Ascending aorta (tissue), 2 donors: ENCODE measurements at regions not wholly inside any gene's neighbourhood (a gene's known extent, or its start where the extent isn't known, plus 50 kb on each side); places are given as distances from the start of the nearest gene placed in this dataset.

Experiments
- DNase-seq, 2 donors: peaks; one replicate each; pipeline ENCODE4 v3.0.0-alpha.2; 2019; ENCODE audit warnings: low spot score in 2 of 2
- H3K27ac ChIP-seq, 2 donors: fragments of 200-600 bp; sonication (generic); one replicate each; pipeline ENCODE4 v1.5.1; 2016 to 2017; ENCODE audit warnings: mild to moderate bottlenecking in 1 of 2
- H3K27me3 ChIP-seq: fragments of 200-600 bp; sonication (generic); one replicate; pipeline ENCODE4 v1.5.1; 2017
- H3K36me3 ChIP-seq, 2 donors: fragments of 200-600 bp; sonication (generic); one replicate each; pipeline ENCODE4 v1.5.1; 2016
- H3K4me1 ChIP-seq, 2 donors: fragments of 200-600 bp; sonication (generic); one replicate each; pipeline ENCODE4 v1.5.1; 2016 to 2017; ENCODE audit warnings: mild to moderate bottlenecking in 1 of 2
- H3K4me3 ChIP-seq, 2 donors: fragments of 200-600 bp; sonication (generic); one replicate each; pipeline ENCODE4 v1.5.1; 2016 to 2017; ENCODE audit warnings: mild to moderate bottlenecking in 1 of 2
- H3K9me3 ChIP-seq, 2 donors: fragments of 200-600 bp; sonication (generic); one replicate each; pipeline ENCODE4 v1.5.1; 2016
- intact Hi-C: fragments of 100-400 bp; cut with DNase I; formaldehyde crosslinking; loops from one replicate; pipeline ENCODE4 v1.15.1; 2023
- TF ChIP-seq, protein P1 (sequence below), 3 experiments: fragments of 200-600 bp in 2 of 3; fragments of 450-650 bp in 1 of 3; sonication (generic) in 2 of 3; IDR thresholded peaks; one replicate each; pipeline ENCODE4 v1.5.1; 2016 to 2019; ENCODE audit warnings: antibody characterized with exemption in 3 of 3, mild to moderate bottlenecking in 1 of 3, moderate library complexity in 1 of 3

DNA sequence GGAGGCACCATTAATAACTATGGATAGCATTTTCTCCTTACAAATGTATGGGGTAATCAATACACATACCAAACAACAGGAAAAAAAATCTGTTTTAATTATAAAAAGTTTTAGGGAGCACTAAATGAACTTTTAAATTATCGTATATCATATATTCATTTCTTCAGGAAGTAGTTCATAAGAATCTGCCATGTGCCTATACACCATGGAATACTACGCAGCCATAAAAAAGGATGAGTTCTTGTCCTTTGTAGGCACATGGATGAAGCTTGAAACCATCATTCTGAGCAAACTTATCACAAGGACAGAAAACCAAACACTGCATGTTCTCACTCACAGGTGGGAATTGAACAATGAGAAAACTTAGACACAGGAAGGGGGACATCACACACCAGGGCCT lies 162.1 kb upstream of the RASA1 start:
- no peaks in the 10 kb centered on the region for H3K4me1 ChIP-seq
- no peaks in the 10 kb centered on the region for H3K9me3 ChIP-seq
- intact Hi-C loops: no loop called here
- no peak overlapping the region for H3K4me3 ChIP-seq
- no peak for DNase-seq
- TF ChIP-seq, protein P1, sequence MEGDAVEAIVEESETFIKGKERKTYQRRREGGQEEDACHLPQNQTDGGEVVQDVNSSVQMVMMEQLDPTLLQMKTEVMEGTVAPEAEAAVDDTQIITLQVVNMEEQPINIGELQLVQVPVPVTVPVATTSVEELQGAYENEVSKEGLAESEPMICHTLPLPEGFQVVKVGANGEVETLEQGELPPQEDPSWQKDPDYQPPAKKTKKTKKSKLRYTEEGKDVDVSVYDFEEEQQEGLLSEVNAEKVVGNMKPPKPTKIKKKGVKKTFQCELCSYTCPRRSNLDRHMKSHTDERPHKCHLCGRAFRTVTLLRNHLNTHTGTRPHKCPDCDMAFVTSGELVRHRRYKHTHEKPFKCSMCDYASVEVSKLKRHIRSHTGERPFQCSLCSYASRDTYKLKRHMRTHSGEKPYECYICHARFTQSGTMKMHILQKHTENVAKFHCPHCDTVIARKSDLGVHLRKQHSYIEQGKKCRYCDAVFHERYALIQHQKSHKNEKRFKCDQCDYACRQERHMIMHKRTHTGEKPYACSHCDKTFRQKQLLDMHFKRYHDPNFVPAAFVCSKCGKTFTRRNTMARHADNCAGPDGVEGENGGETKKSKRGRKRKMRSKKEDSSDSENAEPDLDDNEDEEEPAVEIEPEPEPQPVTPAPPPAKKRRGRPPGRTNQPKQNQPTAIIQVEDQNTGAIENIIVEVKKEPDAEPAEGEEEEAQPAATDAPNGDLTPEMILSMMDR (IDR thresholded peaks at IDR 0.05): no peak
- H3K27ac ChIP-seq: no peak overlapping the region
- no peaks in the 10 kb centered on the region for H3K27me3 ChIP-seq
- H3K36me3 ChIP-seq: no peaks in the 10 kb centered on the region

DNA sequence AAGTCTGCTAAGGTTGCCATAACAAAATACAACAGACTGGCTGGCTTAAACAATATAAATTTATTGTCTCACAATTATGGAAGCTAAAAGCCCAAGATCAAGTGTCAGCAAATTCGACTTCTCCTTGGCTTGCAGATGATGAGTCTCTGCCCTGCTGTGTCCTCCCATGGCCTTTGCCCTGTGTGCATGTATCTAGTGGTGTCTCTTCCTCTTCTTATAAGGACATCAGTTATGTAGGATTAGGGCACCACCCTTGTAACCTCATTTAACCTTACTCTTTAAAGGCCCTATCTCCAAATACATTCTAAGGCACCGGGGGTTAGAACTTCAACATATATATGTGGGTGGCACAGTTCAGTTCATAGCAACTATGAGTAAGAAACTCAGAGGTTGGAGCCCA lies 157.9 kb upstream of the RASA1 start:
- TF ChIP-seq, protein P1 (IDR thresholded peaks at IDR 0.05): no peak
- Histone ChIP-seq H3K4me1 (no peaks in the 10 kb centered on the region), H3K4me3 (no peak overlapping the region), H3K36me3 (no peaks in the 10 kb centered on the region), H3K9me3 (no peaks in the 10 kb centered on the region), H3K27me3 (no peaks in the 10 kb centered on the region), H3K27ac (no peak overlapping the region)
- DNase-seq: no peak
- intact Hi-C loops: no loop called here

DNA sequence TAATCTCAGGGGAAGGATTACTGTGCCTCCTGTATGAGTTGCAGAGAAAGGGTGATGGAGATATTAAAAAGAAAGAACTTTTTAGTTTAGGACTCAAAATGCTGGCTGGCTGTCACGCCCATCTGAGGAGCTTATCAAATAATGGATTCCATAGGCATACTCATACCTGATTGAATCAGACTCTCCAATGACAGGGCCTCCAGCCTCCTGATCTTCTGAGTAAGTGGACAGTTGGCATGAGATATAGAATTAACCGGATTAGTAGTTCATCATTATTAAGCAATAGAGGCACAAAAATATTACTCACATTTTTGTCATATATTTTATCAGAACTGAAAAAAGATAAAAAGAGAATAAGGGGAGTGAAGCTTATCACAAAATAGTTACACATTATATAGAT lies 157.0 kb upstream of the RASA1 start:
- no peaks in the 10 kb centered on the region for H3K36me3 ChIP-seq
- TF ChIP-seq, protein P1 (IDR thresholded peaks at IDR 0.05): no peak
- intact Hi-C loops: no loop called here
- H3K4me1 ChIP-seq: no peaks in the 10 kb centered on the region
- no peak for DNase-seq
- H3K27ac ChIP-seq: no peak overlapping the region
- no peaks in the 10 kb centered on the region for H3K27me3 ChIP-seq
- no peak overlapping the region for H3K4me3 ChIP-seq
- H3K9me3 ChIP-seq: no peaks in the 10 kb centered on the region

DNA sequence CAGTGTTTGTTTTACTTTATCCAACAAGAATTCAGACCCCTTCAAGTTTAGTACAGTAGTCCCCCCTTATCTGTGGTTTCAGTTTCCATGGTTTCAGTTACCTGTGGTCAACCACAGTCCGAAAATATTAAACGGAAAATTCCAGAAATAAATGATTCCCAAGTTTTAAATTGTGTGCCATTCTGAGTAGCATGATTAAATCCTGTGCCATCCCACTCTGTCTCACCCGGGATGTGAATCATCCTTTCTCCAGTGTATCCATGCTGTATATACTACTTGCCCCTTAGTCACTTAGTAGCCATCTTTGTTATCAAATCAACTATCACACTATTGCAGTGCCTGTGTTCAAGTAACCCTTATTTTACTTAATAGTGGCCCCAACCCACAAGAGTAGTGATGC lies 153.8 kb upstream of the RASA1 start:
- Histone ChIP-seq H3K36me3 (no peaks in the 10 kb centered on the region), H3K4me1 (no peaks in the 10 kb centered on the region), H3K4me3 (no peak overlapping the region), H3K27me3 (no peaks in the 10 kb centered on the region), H3K9me3 (no peaks in the 10 kb centered on the region), H3K27ac (no peak overlapping the region)
- no peak for DNase-seq
- TF ChIP-seq, protein P1 (IDR thresholded peaks at IDR 0.05): no peak
- intact Hi-C loops: no loop called here

DNA sequence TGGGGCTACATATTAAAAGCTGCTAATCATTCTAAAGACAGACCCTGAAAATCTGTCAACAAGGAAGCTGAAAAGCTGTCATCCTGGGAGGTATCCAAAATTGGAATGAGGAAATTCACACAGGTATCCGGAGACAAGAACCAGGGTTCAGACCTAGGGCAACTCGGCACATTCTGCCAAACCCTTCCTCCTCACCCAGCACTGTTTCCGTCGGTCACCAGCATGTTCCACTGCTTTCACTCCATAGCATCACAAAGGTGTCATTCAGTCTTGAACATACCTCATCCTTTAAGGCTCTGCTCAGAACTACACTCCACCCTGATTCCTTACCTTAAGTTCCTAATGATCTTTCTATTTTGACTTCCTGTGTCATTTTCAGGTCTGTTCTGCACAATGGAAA lies 153.1 kb upstream of the RASA1 start:
- no peak for DNase-seq
- Histone ChIP-seq H3K4me3 (no peak overlapping the region), H3K27me3 (no peaks in the 10 kb centered on the region), H3K4me1 (no peaks in the 10 kb centered on the region), H3K36me3 (no peaks in the 10 kb centered on the region), H3K9me3 (no peaks in the 10 kb centered on the region), H3K27ac (no peak overlapping the region)
- TF ChIP-seq, protein P1 (IDR thresholded peaks at IDR 0.05): no peak
- intact Hi-C loops: no loop called here

DNA sequence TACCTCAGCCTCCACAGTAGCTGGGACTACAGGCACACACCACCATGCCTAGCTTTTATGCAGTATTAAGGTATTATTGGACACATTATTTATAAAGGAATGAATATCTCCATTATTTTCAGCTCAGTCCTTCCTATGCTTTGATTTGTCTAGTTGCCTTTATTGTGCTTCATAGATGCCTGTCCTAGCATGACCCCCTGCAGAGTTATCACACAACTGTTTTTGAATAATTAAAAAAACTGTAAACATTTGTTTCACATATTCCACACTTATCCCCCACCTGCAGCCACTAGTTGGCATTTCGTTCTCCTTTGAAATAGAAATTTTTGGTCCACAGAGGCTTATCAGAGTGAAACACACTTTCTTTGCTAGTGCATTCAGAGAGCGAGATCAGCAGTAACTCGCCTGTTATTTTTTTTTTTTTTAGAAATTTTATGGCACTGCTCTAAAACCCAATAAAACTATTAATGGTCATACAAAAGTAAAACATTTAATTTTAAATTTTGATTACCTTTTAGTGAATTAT lies 151.8 kb upstream of the RASA1 start:
- TF ChIP-seq, protein P1 (IDR thresholded peaks at IDR 0.05): no peak
- Histone ChIP-seq H3K4me1 (peaks cover 0 to 8% of the 10 kb centered on the region in 2 donors), H3K27me3 (no peaks in the 10 kb centered on the region), H3K27ac (no peak overlapping the region), H3K36me3 (no peaks in the 10 kb centered on the region), H3K9me3 (no peaks in the 10 kb centered on the region), H3K4me3 (no peak overlapping the region)
- no peak for DNase-seq
- intact Hi-C loops: no loop called here
